ENCODE measurements at regions not wholly inside any gene's neighbourhood (a gene's known extent, or its start where the extent isn't known, plus 50 kb on each side); places are given as distances from the start of the nearest gene placed in this dataset.

GRCh38 chr2:79383681-79384080, 129.2 kb upstream of the CTNNA2 start:
- no peaks in the 10 kb centered on the region for H3K9me3 ChIP-seq (ENCODE audit: low read length)
- H3K9ac ChIP-seq (ENCODE audit: insufficient read depth, low read depth, low read length), result no peak overlapping the region
- intact Hi-C loops (cut with micrococcal nuclease; ENCODE audit: unreplicated experiment), result no loop called here
- in situ Hi-C loops (cut with HindIII; ENCODE audit: extremely low pct_ligation_motif_present, low pct_unique_long_range_greater_than_20kb), result no loop called here
- FAIRE-seq (no peak), DNase-seq (ENCODE audit: low spot score) (no peak), ATAC-seq (no peak)
- TF ChIP-seq BHLHE40 (IDR thresholded peaks at IDR 0.05; ENCODE audit: low read length) (no peak), ZNF430 (CRISPR knock-in tag; IDR thresholded peaks at IDR 0.05) (no peak), ZNF564 (CRISPR knock-in tag; IDR thresholded peaks at IDR 0.05) (no peak), ZNF879 (CRISPR knock-in tag; IDR thresholded peaks at IDR 0.05) (no peak), ARID2 (CRISPR knock-in tag; IDR thresholded peaks at IDR 0.05; ENCODE audit: borderline replicate concordance) (no peak), ZNF383 (CRISPR knock-in tag; IDR thresholded peaks at IDR 0.05; ENCODE audit: borderline replicate concordance) (no peak), ATM (IDR thresholded peaks at IDR 0.05; ENCODE audit: borderline replicate concordance) (no peak), ZNF543 (CRISPR knock-in tag; IDR thresholded peaks at IDR 0.05) (no peak), CHD4 (IDR thresholded peaks at IDR 0.05; ENCODE audit: borderline replicate concordance, low read length) (no peak)
- WGBS (ENCODE audit: low lambda C conversion rate), result 2% methylated on average over 1 of the region's 1 CpG
- BruUV-seq (replicated peaks), result no TSS peak
- no peaks in the 10 kb centered on the region for H3K4me1 ChIP-seq (ENCODE audit: insufficient read depth, low read length)
- no peak overlapping the region for H3K27ac ChIP-seq (ENCODE audit: extremely low read length, insufficient read depth, low read length)
- no peaks in the 10 kb centered on the region for H3K36me3 ChIP-seq (replicated peaks in 1 of 2; ENCODE audit: control insufficient read depth in 1 of 2, insufficient read depth in 2 of 2, low read length in 2 of 2)
- ChIA-PET CTCF (ENCODE audit: low intra/inter-chr PET ratio, low total read pairs) (no interaction called here), POLR2A (no interaction called here)
- H4K20me1 ChIP-seq (ENCODE audit: insufficient read depth, low read length), result no peaks in the 10 kb centered on the region
- no peak overlapping the region for H2AFZ ChIP-seq (ENCODE audit: low read length)
- H3K79me2 ChIP-seq (ENCODE audit: insufficient read depth, low read length), result no peaks in the 10 kb centered on the region
- no peaks in the 10 kb centered on the region for H3K27me3 ChIP-seq (ENCODE audit: control insufficient read depth in 1 of 2, insufficient read depth in 2 of 2, low read length in 2 of 2)
- no peak overlapping the region for H3K4me3 ChIP-seq (replicated peaks in 1 of 3; ENCODE audit: insufficient read depth in 1 of 3, low read depth in 2 of 3, low read length in 3 of 3)
- no peak overlapping the region for H3K4me2 ChIP-seq (ENCODE audit: low read depth, low read length)

GRCh38 chr2:79375817-79376216, 137.0 kb upstream of the CTNNA2 start:
- Histone ChIP-seq H3K36me3 (replicated peaks in 1 of 2; ENCODE audit: control insufficient read depth in 1 of 2, insufficient read depth in 2 of 2, low read length in 2 of 2) (no peaks in the 10 kb centered on the region), H4K20me1 (ENCODE audit: insufficient read depth, low read length) (no peaks in the 10 kb centered on the region), H3K9ac (ENCODE audit: insufficient read depth, low read depth, low read length) (no peak overlapping the region), H3K27me3 (ENCODE audit: control insufficient read depth in 1 of 2, insufficient read depth in 2 of 2, low read length in 2 of 2) (peaks cover 0 to 7% of the 10 kb centered on the region in 2 experiments; a peak in 1 of 5 replicates), H3K27ac (ENCODE audit: extremely low read length, insufficient read depth, low read length) (no peak overlapping the region), H2AFZ (ENCODE audit: low read length) (no peak overlapping the region), H3K4me3 (replicated peaks in 1 of 3; ENCODE audit: insufficient read depth in 1 of 3, low read depth in 2 of 3, low read length in 3 of 3) (no peak overlapping the region), H3K4me2 (ENCODE audit: low read depth, low read length) (no peak overlapping the region), H3K4me1 (ENCODE audit: insufficient read depth, low read length) (no peaks in the 10 kb centered on the region), H3K9me3 (ENCODE audit: low read length) (no peaks in the 10 kb centered on the region), H3K79me2 (ENCODE audit: insufficient read depth, low read length) (no peaks in the 10 kb centered on the region)
- TF ChIP-seq SPEN (CRISPR knock-in tag; IDR thresholded peaks at IDR 0.05; ENCODE audit: low read depth) (no peak), HNRNPUL1 (IDR thresholded peaks at IDR 0.05; ENCODE audit: low read depth, low read length) (no peak), ZBTB49 (CRISPR knock-in tag; IDR thresholded peaks at IDR 0.05; ENCODE audit: borderline replicate concordance) (no peak), TCF7 (IDR thresholded peaks at IDR 0.05; ENCODE audit: low read depth) (no peak), HNRNPK (IDR thresholded peaks at IDR 0.05; ENCODE audit: low read depth, low read length, poor library complexity, severe bottlenecking) (no peak), ZSCAN30 (CRISPR knock-in tag; IDR thresholded peaks at IDR 0.05) (no peak)
- FAIRE-seq, result no peak
- intact Hi-C loops (cut with micrococcal nuclease; ENCODE audit: unreplicated experiment), result no loop called here
- ChIA-PET POLR2A (no interaction called here), CTCF (ENCODE audit: low intra/inter-chr PET ratio, low total read pairs) (no interaction called here)
- no peak for ATAC-seq
- no peak for DNase-seq (ENCODE audit: low spot score)
- BruUV-seq (replicated peaks), result no TSS peak
- 2% methylated on average over 4 of the region's 4 CpGs for WGBS (ENCODE audit: low lambda C conversion rate)
- in situ Hi-C loops (cut with HindIII; ENCODE audit: extremely low pct_ligation_motif_present, low pct_unique_long_range_greater_than_20kb), result no loop called here
